Uterus (tissue), 3 donors: ENCODE measurements at regions not wholly inside any gene's neighbourhood (a gene's known extent, or its start where the extent isn't known, plus 50 kb on each side); places are given as distances from the start of the nearest gene placed in this dataset.
A peak's percentile ranks its signal among the peaks of the same experiment; 100 is the strongest.

ENCODE experiments used
- DNase-seq, 2 donors: peaks; one replicate each; pipeline ENCODE4 v3.0.0-alpha.2; 2019 to 2020
- H3K27ac ChIP-seq, 2 donors: fragments of 200-600 bp; sonication (generic); 1 replicate in 1 of 2; 2 replicates in 1 of 2; pipeline ENCODE4 v1.5.1; 2016 to 2018
- H3K27me3 ChIP-seq, 2 donors: fragments of 200-600 bp; sonication (generic); one replicate each; pipeline ENCODE4 v1.5.1; 2018 to 2019; ENCODE audit warnings: control low read depth in 1 of 2
- H3K36me3 ChIP-seq, 2 donors: fragments of 200-600 bp; sonication (generic); one replicate each; pipeline ENCODE4 v1.5.1; 2019; ENCODE audit warnings: control low read depth in 1 of 2
- H3K4me1 ChIP-seq, 2 donors: fragments of 200-600 bp; sonication (generic); one replicate each; pipeline ENCODE4 v1.5.1; 2018 to 2019; ENCODE audit warnings: control low read depth in 1 of 2
- H3K4me3 ChIP-seq, 2 donors: fragments of 200-600 bp; sonication (generic); 1 replicate in 1 of 2; 2 replicates in 1 of 2; pipeline ENCODE4 v1.5.1; 2018 to 2019; ENCODE audit warnings: mild to moderate bottlenecking in 1 of 2
- H3K9me3 ChIP-seq, 2 donors: fragments of 200-600 bp; sonication (generic); one replicate each; pipeline ENCODE4 v1.5.1; 2019; ENCODE audit warnings: control low read depth in 1 of 2
- CTCF ChIP-seq, 4 experiments: fragments of 200-600 bp in 2 of 4; fragments of 450-650 bp in 2 of 4; sonication (generic) in 2 of 4; IDR thresholded peaks; one replicate each; pipeline ENCODE4 v1.5.1; 2016 to 2019; ENCODE audit warnings: antibody characterized with exemption in 4 of 4, mild to moderate bottlenecking in 2 of 4, moderate library complexity in 1 of 4
- POLR2A ChIP-seq, 2 donors: fragments of 450-650 bp; IDR thresholded peaks; one replicate each; pipeline ENCODE4 v1.6.1; 2016; ENCODE audit warnings: antibody characterized with exemption in 2 of 2, mild to moderate bottlenecking in 1 of 2, moderate library complexity in 1 of 2
- intact Hi-C: fragments of 100-400 bp; cut with DNase I; formaldehyde crosslinking; loops from one replicate; pipeline ENCODE4 v1.15.1; 2023; ENCODE audit warnings: low total_unique reads
- donor health status: DM: yes; HTN: yes; CAD: no.

GRCh38 chr16:82232806-82233205, 62.8 kb upstream of the MPHOSPH6 start:
- no peak overlapping the region for H3K27ac ChIP-seq
- no peak for DNase-seq
- TF ChIP-seq CTCF (IDR thresholded peaks at IDR 0.05) (no peak), POLR2A (IDR thresholded peaks at IDR 0.05) (no peak)
- H3K27me3 ChIP-seq = no peaks in the 10 kb centered on the region
- H3K4me3 ChIP-seq = no peak overlapping the region
- no peaks in the 10 kb centered on the region for H3K9me3 ChIP-seq
- intact Hi-C loops = loop anchor here (5.0 to 10.0 kb wide), 2 partner anchors 208 to 291 kb away; no protein-coding TSS in a partner anchor
- no peaks in the 10 kb centered on the region for H3K36me3 ChIP-seq
- H3K4me1 ChIP-seq = peaks cover 0 to 3% of the 10 kb centered on the region in 2 donors

DNA sequence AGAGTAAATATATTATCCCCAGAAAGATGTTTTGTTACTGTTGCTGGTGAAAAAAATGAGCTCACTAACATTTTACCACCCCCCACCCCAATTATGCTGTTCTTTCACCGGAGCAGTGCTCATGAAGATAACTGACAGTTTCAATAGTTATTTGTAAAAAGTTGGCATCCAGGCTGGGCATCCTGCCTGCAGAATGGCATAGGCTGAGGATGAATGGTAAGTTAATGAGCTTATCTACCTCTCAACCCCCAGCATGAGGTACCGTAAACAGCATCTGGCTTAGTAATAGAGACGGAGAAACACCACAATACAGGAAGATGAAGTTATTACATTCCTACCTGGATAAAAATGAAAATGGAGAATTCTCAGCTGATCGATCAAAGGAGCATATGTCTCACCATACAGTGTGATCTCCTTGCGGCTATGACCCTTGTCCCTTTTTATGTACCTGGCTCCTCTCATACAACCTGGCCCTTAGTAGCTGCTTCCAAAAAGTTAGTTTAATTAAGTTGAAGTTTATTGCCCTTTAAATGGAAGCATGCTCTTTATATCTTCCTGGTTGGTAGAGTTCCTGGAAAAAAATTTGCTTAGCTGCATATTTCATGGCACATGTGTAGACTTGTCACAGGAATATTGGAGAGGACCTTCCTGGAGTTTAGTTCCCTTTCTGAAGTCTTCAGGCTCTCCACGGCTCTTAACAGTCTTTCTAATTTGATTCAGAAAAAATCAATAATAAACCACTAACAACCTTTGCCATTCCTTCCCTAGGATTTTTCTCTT, 61.2 kb upstream of the MPHOSPH6 start:
- H3K4me3 ChIP-seq = no peak overlapping the region
- no peaks in the 10 kb centered on the region for H3K9me3 ChIP-seq
- peaks cover 0 to 3% of the 10 kb centered on the region in 2 donors for H3K4me1 ChIP-seq
- intact Hi-C loops = loop anchor here (5.0 to 10.0 kb wide), 2 partner anchors 206 to 289 kb away; no protein-coding TSS in a partner anchor
- H3K27ac ChIP-seq = no peak overlapping the region
- H3K27me3 ChIP-seq = no peaks in the 10 kb centered on the region
- TF ChIP-seq CTCF (IDR thresholded peaks at IDR 0.05) = no peak
- TF ChIP-seq POLR2A (IDR thresholded peaks at IDR 0.05) = no peak
- DNase-seq = no peak
- H3K36me3 ChIP-seq = no peaks in the 10 kb centered on the region

DNA sequence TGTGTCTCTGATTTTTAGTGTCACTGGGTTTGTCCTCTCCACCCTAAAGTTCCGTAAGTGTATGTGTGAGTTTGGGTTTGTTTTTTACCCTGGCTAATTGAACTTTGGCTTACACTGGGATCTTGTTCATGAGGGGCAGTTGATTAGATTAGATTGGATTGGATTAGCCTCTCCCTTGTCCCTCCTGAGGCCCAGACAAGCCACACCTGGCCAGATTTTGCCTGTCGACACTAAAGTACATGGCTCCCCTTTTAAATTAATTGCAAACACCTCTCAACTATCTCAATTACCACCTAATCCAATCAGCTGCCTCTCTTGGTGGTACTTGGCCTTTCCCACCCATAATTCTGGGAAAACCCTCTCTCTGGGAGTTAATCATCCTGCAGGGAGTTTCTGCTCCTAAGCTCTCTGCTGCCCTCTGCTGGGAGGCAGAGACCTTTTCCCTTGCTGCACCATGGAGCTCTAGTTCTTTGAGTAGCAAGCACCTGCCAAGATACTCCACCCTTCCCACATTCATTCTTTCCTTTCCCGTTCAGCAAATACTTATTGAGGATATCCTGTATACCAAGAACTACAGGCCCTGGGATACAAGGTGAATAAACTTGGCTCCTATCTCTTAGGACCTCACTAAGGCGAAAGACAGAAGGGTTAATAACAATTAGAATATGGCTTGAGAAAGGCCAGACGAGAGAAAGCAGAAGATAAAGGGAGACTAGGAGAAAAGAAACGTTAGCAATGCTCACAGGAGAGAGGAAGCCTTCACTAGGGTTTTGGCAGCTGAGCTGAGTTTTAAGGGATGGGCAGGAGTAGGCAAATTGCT, 60.0 kb upstream of the MPHOSPH6 start:
- H3K27ac ChIP-seq = no peak overlapping the region
- intact Hi-C loops = loop anchor here (5.0 to 10.0 kb wide), 2 partner anchors 205 to 288 kb away; no protein-coding TSS in a partner anchor
- DNase-seq = peak; percentile 54 to 72
- peaks cover 0 to 3% of the 10 kb centered on the region in 2 donors for H3K4me1 ChIP-seq
- no peaks in the 10 kb centered on the region for H3K9me3 ChIP-seq
- TF ChIP-seq POLR2A (IDR thresholded peaks at IDR 0.05) (no peak), CTCF (IDR thresholded peaks at IDR 0.05) (peak; percentile 83 to 91 (median 86))
- no peaks in the 10 kb centered on the region for H3K36me3 ChIP-seq
- no peaks in the 10 kb centered on the region for H3K27me3 ChIP-seq
- no peak overlapping the region for H3K4me3 ChIP-seq

GRCh38 chr16:82226327-82226726, 56.3 kb upstream of the MPHOSPH6 start:
- intact Hi-C loops = no loop called here

More at GRCh38 chr16:82226327-82226726, 56.3 kb upstream of the MPHOSPH6 start:
- peaks cover 0 to 3% of the 10 kb centered on the region in 2 donors for H3K4me1 ChIP-seq
- H3K27ac ChIP-seq = no peak overlapping the region
- no peaks in the 10 kb centered on the region for H3K9me3 ChIP-seq
- H3K36me3 ChIP-seq = no peaks in the 10 kb centered on the region
- no peaks in the 10 kb centered on the region for H3K27me3 ChIP-seq
- TF ChIP-seq POLR2A (IDR thresholded peaks at IDR 0.05) (no peak), CTCF (IDR thresholded peaks at IDR 0.05) (no peak)
- H3K4me3 ChIP-seq = no peak overlapping the region
- no peak for DNase-seq
